Loucy (cell line): ENCODE measurements at regions not wholly inside any gene's neighbourhood (a gene's known extent, or its start where the extent isn't known, plus 50 kb on each side); places are given as distances from the start of the nearest gene placed in this dataset.
A peak's percentile ranks its signal among the peaks of the same experiment; 100 is the strongest.

Experiments used
- H2AFZ ChIP-seq: fragments of 200-600 bp; sonication (generic); 2 replicates; pipeline ENCODE4 v1.6.0; 2016; ENCODE audit warnings: antibody characterized with exemption, mild to moderate bottlenecking, low read length, moderate library complexity
- H3F3A ChIP-seq: fragments of 200-600 bp; 2 replicates; pipeline ENCODE4 v1.6.0; 2016; ENCODE audit warnings: antibody characterized with exemption, low read depth, mild to moderate bottlenecking
- H3K27me3 ChIP-seq: fragments of 200-600 bp; sonication (generic); 2 replicates; pipeline ENCODE4 v1.6.1; 2014; ENCODE audit warnings: low read length, mild to moderate bottlenecking; ENCODE audit not compliant: insufficient read depth, poor library complexity, severe bottlenecking
- H3K36me3 ChIP-seq: fragments of 200-600 bp; sonication (generic); 2 replicates; pipeline ENCODE4 v1.6.1; 2016; ENCODE audit warnings: low read length; ENCODE audit not compliant: insufficient read depth
- H3K4me1 ChIP-seq: fragments of 200-600 bp; sonication (generic); 2 replicates; pipeline ENCODE4 v1.5.1; 2014; ENCODE audit warnings: low read length, mild to moderate bottlenecking; ENCODE audit not compliant: insufficient read depth, poor library complexity, severe bottlenecking
- H3K4me2 ChIP-seq: fragments of 200-600 bp; sonication (generic); 2 replicates; pipeline ENCODE4 v1.6.0; 2014; ENCODE audit warnings: antibody characterized with exemption, low read length, low read depth, mild to moderate bottlenecking; ENCODE audit not compliant: poor library complexity, severe bottlenecking
- H3K4me3 ChIP-seq: fragments of 200-600 bp; sonication (generic); 2 replicates; pipeline ENCODE4 v1.5.1; 2014; ENCODE audit warnings: low read length, mild to moderate bottlenecking, mixed read lengths; ENCODE audit not compliant: poor library complexity, severe bottlenecking
- H3K79me2 ChIP-seq: fragments of 200-600 bp; sonication (generic); 2 replicates; pipeline ENCODE4 v1.6.1; 2014; ENCODE audit warnings: low read length; ENCODE audit not compliant: insufficient read depth
- H3K9ac ChIP-seq: fragments of 200-600 bp; sonication (generic); 2 replicates; pipeline ENCODE4 v1.6.0; 2014; ENCODE audit warnings: mild to moderate bottlenecking, low read depth, low read length, moderate library complexity; ENCODE audit not compliant: poor library complexity, severe bottlenecking
- H3K9me2 ChIP-seq: fragments of 200-600 bp; sonication (generic); replicated peaks from 2 replicates; pipeline ENCODE4 v1.6.1; 2016; ENCODE audit warnings: low read depth, low read length, mixed read lengths
- H3K9me3 ChIP-seq: fragments of 200-600 bp; sonication (generic); 2 replicates; pipeline ENCODE4 v1.6.1; 2014; ENCODE audit warnings: mild to moderate bottlenecking, antibody characterized with exemption, low read length, low read depth; ENCODE audit not compliant: insufficient read depth
- H4K20me1 ChIP-seq: fragments of 200-600 bp; sonication (generic); 2 replicates; pipeline ENCODE4 v1.6.0; 2014; ENCODE audit warnings: antibody characterized with exemption, low read length, mild to moderate bottlenecking; ENCODE audit not compliant: insufficient read depth, poor library complexity, severe bottlenecking
- EZH2phosphoT487 ChIP-seq: fragments of 200-600 bp; IDR thresholded peaks from 2 replicates; pipeline ENCODE4 v1.6.1; 2018; ENCODE audit warnings: antibody characterized with exemption, mild to moderate bottlenecking, moderate library complexity, borderline replicate concordance
- TF ChIP-seq, protein P1 (sequence below): fragments of 200-600 bp; sonication (generic); conservative IDR thresholded peaks from 2 replicates; pipeline ENCODE4 v1.5.1; 2014; ENCODE audit warnings: mild to moderate bottlenecking, antibody characterized with exemption, low read length

DNA sequence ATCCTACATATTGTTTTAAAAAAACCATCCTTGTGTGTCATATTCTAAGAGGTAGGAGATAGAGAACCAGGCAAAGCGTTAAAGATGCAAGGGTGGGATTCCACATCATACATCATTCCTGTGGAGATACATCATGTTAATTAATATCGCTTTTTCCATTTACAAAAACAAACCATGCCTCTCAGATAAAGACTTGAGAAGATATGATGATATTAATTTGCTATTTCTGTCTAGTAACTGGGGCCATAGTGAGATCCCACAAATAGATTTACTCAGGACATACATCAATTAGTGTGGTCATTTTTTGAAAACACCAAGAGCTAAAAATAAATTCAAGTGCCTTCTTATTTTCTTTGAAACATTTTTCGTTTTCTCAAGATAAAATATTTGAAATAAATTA, 165.4 kb upstream of the TARS1 start:
- 0 out of 2 replicates have a peak, but pooled peaks cover 3% of the 10 kb centered on the region for H3F3A ChIP-seq
- H3K9me2 ChIP-seq = no peaks in the 10 kb centered on the region
- H3K36me3 ChIP-seq = no peaks in the 10 kb centered on the region
- H3K79me2 ChIP-seq = no peaks in the 10 kb centered on the region
- H3K9ac ChIP-seq = no peak overlapping the region
- H3K4me2 ChIP-seq = peak overlapping the region; percentile 62
- no peaks in the 10 kb centered on the region for H3K9me3 ChIP-seq
- TF ChIP-seq, protein P1, sequence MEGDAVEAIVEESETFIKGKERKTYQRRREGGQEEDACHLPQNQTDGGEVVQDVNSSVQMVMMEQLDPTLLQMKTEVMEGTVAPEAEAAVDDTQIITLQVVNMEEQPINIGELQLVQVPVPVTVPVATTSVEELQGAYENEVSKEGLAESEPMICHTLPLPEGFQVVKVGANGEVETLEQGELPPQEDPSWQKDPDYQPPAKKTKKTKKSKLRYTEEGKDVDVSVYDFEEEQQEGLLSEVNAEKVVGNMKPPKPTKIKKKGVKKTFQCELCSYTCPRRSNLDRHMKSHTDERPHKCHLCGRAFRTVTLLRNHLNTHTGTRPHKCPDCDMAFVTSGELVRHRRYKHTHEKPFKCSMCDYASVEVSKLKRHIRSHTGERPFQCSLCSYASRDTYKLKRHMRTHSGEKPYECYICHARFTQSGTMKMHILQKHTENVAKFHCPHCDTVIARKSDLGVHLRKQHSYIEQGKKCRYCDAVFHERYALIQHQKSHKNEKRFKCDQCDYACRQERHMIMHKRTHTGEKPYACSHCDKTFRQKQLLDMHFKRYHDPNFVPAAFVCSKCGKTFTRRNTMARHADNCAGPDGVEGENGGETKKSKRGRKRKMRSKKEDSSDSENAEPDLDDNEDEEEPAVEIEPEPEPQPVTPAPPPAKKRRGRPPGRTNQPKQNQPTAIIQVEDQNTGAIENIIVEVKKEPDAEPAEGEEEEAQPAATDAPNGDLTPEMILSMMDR = no peak
- no peak for TF ChIP-seq EZH2phosphoT487
- peaks cover 21% of the 10 kb centered on the region for H3K4me1 ChIP-seq
- H3K4me3 ChIP-seq = no peak overlapping the region
- no peak overlapping the region for H2AFZ ChIP-seq
- no peaks in the 10 kb centered on the region for H4K20me1 ChIP-seq
- no peaks in the 10 kb centered on the region for H3K27me3 ChIP-seq

DNA sequence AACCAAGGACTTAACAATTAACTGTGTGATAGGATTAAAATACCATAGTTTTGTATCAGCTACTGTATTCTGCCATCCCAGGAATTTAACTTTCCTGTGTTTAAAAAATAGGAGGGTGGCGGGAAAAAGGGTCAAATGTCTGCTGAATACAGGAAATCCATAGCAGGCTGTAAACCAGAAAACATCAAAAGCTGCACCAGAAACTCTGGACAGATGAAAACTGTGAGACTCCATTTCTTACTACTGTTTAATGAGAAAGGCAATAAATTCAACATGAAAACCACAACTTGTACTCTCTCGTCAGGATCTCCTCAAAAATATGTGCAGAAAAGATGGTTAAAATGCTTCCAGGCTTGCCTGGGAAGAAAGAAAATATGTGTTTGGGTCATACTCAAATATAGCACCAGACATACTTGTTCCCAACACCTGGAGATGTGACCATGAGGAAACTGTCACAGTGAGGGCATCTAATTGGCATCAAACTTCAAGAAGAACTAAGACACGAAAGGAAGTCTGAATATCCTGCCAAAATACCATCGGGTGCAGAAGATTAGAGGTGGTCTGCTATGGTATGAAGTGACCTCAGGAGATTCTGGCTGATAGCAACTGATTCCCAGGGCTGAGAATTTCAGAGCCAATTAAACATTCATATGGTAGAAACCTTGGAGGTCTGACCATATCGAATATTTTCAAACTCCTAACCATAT, 164.7 kb upstream of the TARS1 start:
- Histone ChIP-seq H3K9ac (no peak overlapping the region), H3K79me2 (no peaks in the 10 kb centered on the region), H4K20me1 (no peaks in the 10 kb centered on the region), H3K9me2 (no peaks in the 10 kb centered on the region), H3K4me1 (peaks cover 21% of the 10 kb centered on the region), H3K4me3 (peak overlapping the region; percentile 41), H3K4me2 (peak overlapping the region; percentile 62), H3F3A (0 out of 2 replicates have a peak, but pooled peaks cover 3% of the 10 kb centered on the region), H3K27me3 (no peaks in the 10 kb centered on the region), H3K36me3 (no peaks in the 10 kb centered on the region), H2AFZ (no peak overlapping the region), H3K9me3 (no peaks in the 10 kb centered on the region)
- TF ChIP-seq EZH2phosphoT487 = no peak
- TF ChIP-seq, protein P1 = no peak

DNA sequence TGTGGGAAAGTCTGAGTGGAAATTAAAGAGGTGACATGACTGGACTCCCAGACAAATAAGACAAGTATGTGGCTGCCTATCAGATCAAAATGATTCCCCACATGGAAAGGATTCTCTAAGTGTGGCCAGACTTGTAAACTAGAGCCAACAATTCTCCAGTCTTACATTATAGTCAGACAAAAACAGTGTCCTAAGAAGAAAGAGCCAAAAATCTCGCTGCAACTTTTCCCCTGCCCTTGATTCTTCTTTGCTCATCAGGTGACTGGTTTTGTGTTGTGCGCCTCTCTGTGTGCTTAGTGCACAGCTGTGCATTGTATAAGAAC, 164.2 kb upstream of the TARS1 start:
- H3K4me2 ChIP-seq = peak overlapping the region; percentile 62

More for the DNA sequence above, 164.2 kb upstream of the TARS1 start:
- no peaks in the 10 kb centered on the region for H4K20me1 ChIP-seq
- no peaks in the 10 kb centered on the region for H3K79me2 ChIP-seq
- H2AFZ ChIP-seq = no peak overlapping the region
- H3K27me3 ChIP-seq = no peaks in the 10 kb centered on the region
- H3K9ac ChIP-seq = no peak overlapping the region
- peaks cover 21% of the 10 kb centered on the region for H3K4me1 ChIP-seq
- H3F3A ChIP-seq = 0 out of 2 replicates have a peak, but pooled peaks cover 3% of the 10 kb centered on the region
- peak overlapping the region; percentile 41 for H3K4me3 ChIP-seq
- TF ChIP-seq, protein P1 = no peak
- no peak for TF ChIP-seq EZH2phosphoT487
- no peaks in the 10 kb centered on the region for H3K9me3 ChIP-seq
- no peaks in the 10 kb centered on the region for H3K36me3 ChIP-seq
- no peaks in the 10 kb centered on the region for H3K9me2 ChIP-seq
